Suprapubic skin (tissue), 4 donors: ENCODE measurements at regions not wholly inside any gene's neighbourhood (a gene's known extent, or its start where the extent isn't known, plus 50 kb on each side); places are given as distances from the start of the nearest gene placed in this dataset.
"Not testable (repeated sequence)": the region's sequence is repeated elsewhere in the genome, so short reads cannot be mapped to it uniquely, and the experiment has no call there.

Experiments used
- DNase-seq, 2 donors: peaks; one replicate each; pipeline ENCODE4 v3.0.0-alpha.2; 2019; ENCODE audit warnings: low spot score in 2 of 2
- H3K27ac ChIP-seq: fragments of 200-600 bp; sonication (generic); one replicate; pipeline ENCODE4 v1.5.1; 2019
- H3K27me3 ChIP-seq: fragments of 200-600 bp; sonication (generic); one replicate; pipeline ENCODE4 v1.5.1; 2019
- H3K36me3 ChIP-seq: fragments of 200-600 bp; sonication (generic); one replicate; pipeline ENCODE4 v1.5.1; 2019
- H3K4me1 ChIP-seq: fragments of 200-600 bp; sonication (generic); one replicate; pipeline ENCODE4 v1.5.1; 2019
- H3K4me3 ChIP-seq: fragments of 200-600 bp; sonication (generic); one replicate; pipeline ENCODE4 v1.5.1; 2019; ENCODE audit warnings: mild to moderate bottlenecking
- H3K9me3 ChIP-seq: fragments of 200-600 bp; sonication (generic); one replicate; pipeline ENCODE4 v1.5.1; 2019
- EP300 ChIP-seq: sonication (generic); formaldehyde crosslinking; IDR thresholded peaks from one replicate; pipeline ENCODE4 v1.6.1; 2017; ENCODE audit warnings: antibody characterized with exemption
- POLR2A ChIP-seq, 2 donors: fragments of 450-650 bp; IDR thresholded peaks; one replicate each; pipeline ENCODE4 v1.6.1; 2017; ENCODE audit warnings: antibody characterized with exemption in 2 of 2, mild to moderate bottlenecking in 2 of 2, moderate library complexity in 2 of 2
- POLR2AphosphoS5 ChIP-seq, 3 donors: sonication (generic); formaldehyde crosslinking; IDR thresholded peaks; one replicate each; pipeline ENCODE4 v1.6.1; 2017; ENCODE audit warnings: antibody characterized with exemption in 3 of 3
- WGBS: methylation state at CpG from one replicate; pipeline ENCODE4 v1.1.5; 2018; 5-methylcytosine and 5-hydroxymethylcytosine counted together

DNA sequence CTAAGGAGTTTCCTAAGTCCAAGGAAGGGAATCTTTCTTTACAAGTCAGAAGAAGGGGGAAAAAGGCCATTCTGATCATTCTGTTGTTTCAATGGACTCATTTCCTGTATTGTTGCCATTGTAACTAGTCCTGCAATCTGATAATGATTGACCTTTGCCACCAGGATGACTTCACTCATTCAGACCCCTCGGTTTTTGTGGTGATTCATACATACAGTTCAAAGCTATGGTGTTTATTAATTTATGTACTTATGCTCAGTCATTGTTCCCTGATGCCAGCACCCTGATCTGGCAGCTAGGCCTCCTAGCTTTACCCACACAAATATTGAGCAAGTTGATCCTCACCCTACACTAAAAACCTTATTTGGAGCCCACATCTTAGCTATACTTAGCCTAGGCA, 57.6 kb upstream of the ZNF519 start:
- TF ChIP-seq EP300 (no peak), POLR2A (IDR thresholded peaks at IDR 0.05) (no peak), POLR2AphosphoS5 (IDR thresholded peaks at IDR 0.05) (no peak)
- Histone ChIP-seq H3K27ac (no peak overlapping the region), H3K9me3 (no peaks in the 10 kb centered on the region), H3K4me1 (no peaks in the 10 kb centered on the region), H3K36me3 (no peaks in the 10 kb centered on the region), H3K27me3 (no peaks in the 10 kb centered on the region), H3K4me3 (no peak overlapping the region)
- DNase-seq, result no peak
- 23% methylated on average over 1 of the region's 1 CpG for WGBS

DNA sequence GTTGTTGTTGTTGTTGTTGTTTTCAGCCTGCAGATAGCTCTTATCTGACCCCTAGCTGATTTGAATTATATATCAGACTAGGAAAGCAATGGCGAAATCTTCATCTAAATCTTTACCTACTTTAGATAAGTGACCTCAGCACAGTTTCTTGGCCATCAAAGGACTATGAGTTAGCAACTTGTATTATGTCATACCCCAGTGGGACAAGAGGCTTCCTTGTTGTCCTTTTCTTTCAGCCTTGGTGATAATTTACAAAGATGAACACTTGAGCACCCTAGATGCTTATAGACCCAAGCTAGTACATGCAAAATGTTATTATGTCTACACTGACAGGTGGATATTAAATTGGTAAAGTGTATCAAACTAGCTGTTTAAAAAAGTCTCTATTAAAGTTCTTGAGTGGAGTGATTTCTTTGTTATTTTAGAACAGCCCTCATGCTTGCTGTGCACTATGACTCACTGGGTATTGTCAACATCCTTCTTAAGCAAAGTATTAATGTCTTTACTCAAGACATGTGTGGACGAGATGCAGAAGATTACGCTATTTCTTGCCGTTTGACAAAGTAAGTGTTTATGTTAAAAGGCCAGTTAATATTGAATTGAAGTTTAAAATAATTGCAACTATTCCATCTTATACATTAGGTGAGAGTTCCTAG, 56.6 kb upstream of the ZNF519 start:
- not testable (repeated sequence) for H3K36me3 ChIP-seq, H3K4me3 ChIP-seq, H3K4me1 ChIP-seq, H3K27me3 ChIP-seq, DNase-seq, H3K27ac ChIP-seq, H3K9me3 ChIP-seq
- whole genome bisulfite sequencing, result 74% methylated on average over 4 of the region's 4 CpGs
